HG03159 (cell line): ENCODE measurements at regions not wholly inside any gene's neighbourhood (a gene's known extent, or its start where the extent isn't known, plus 50 kb on each side); places are given as distances from the start of the nearest gene placed in this dataset.
"Not testable (repeated sequence)": the region's sequence is repeated elsewhere in the genome, so short reads cannot be mapped to it uniquely, and the experiment has no call there.

Source experiments
- ATAC-seq: cut with Tn5 transposase; IDR thresholded peaks from one replicate; pipeline ENCODE4 v1.9.1; 2021; ENCODE audit warnings: mild to moderate bottlenecking, moderate library complexity; ENCODE audit not compliant: unreplicated experiment

DNA sequence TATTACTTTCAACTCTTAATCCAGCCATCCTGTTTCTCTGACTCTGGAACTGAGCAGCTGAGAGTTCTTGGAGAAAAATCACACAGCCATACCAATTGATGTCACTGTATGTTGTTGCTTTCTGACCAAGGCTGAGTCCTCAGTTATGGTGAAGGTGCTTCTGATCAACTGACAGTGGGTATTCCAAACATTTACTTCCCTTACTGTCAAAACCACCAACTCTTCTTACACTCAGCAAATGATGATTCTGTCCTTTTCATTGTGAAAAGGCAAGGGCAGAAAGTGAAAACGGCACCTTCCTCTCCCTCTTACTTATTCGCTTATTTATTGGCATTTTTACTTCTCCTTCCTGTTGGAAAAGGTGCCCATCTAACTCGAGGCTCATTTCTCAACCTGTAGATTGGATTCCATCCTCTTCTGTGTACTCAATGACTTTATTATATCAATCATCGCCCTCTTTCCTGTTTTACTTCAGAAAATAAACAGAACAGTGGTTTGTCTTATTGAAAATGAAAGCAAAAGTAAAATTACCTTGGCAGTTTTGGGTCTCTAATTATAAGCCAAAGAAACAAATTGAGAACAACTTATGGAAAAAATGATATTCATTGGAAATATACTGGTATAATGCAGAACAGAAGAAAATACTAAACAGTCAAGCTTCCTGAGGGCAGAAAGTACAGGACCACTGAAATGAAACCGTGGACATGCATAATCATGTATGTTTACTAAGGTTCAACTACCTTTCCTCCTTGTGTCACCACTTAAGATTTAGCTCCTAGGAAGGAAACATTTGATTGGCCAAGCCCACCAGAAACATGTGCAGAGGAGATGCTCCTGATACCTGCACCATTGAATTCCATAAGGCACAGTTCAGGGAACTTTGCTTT is 104.5 kb upstream of the CHD1 start:
- peak; percentile 28 for ATAC-seq

DNA sequence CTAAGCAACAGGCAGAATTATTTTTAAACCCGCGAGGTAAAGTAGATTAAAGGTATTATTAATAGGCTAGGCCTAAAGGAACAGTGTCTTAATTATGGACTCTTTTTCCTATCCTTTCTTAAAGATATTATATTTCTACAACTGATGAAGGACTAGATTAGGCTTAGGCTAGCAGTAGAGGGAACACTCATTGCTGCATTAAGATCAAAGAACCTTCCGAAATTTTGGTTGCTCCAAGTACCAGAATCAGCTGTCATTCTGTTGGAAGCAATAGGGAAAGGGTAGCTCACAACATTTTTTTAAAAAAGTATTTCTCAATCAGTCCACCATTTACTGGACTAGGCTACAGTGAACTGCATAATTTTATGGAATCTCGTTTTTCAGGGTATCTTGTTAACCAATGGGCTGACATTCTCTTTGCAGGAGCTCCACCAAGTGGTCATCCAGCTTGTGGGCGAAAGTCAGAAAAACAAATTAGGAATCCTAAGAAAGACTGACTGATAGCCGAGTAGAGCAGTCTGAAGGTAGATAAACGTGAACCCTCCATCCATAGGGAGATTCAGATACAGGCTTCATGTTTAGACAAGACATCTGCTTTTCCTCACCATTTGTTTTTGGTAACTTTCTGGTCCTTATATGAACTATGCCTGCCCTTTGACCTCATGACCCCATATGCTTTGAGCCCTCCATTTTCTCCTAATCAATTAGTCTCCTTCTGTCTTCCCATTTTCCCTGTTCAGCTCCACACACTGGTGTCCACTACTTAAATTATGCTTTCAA is 103.6 kb upstream of the CHD1 start:
- ATAC-seq = peak; percentile 26

DNA sequence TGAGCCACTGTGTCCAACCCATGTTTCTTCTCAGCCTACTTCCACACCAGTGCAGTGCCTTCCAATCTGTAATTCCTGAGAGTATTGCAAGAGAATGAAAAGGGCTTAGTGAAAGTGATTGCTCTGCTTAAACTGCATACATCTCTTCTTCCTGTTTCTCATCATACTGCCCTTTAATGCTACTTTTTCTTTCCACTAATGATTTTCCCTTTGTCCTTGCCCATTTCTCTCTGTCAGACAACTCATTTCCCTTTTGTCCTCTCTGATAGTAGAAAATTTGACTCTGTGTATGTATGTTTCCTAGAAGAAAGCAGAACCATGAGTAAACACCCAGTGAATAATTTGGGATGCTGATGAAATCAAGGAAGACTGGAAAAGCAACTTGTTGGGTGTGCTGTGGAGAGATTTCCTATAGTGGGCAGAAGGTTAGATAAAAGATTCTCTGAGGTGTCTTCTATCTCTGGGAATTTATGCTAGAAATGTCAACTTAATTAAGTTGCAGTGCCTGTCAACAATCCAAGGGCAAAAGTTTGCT is 102.2 kb upstream of the CHD1 start:
- ATAC-seq = no peak

DNA sequence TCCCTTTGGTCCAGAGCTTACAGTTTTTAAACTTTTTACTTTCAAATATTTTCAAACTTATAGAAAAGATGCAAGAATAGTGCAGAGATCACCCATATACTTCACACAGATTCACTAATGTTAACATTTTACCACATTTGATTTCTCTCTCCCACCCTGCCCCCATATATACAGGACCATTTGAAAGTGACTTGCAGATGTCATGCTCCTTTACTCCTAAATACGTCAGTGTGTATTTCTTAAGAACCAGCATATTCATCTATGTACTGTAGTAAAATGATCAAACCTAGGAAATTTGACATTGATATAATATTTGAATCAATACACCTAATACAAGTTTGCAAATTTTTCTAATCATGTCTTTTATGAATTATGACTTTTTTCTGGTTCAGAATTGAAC is 100.4 kb upstream of the CHD1 start:
- no peak for ATAC-seq

DNA sequence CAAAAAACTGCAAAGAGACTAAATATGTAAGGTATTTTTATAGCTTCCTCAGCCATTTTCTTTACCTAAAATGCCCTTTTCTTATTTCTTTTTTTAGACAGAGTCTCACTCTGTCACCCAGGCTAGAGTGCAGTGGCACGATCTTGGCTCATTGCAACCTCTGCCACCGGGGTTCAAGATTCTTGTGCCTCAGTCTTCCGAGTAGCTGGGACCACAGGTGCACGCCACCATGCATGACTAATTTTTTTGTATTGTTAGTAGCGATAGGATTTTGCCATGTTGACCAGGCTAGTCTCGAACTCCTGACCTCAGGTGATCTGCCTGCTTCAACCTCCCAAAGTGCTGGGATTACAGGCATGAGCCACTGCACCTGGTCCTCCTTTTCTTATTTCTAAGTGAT is 99.4 kb upstream of the CHD1 start:
- not testable (repeated sequence) for ATAC-seq

DNA sequence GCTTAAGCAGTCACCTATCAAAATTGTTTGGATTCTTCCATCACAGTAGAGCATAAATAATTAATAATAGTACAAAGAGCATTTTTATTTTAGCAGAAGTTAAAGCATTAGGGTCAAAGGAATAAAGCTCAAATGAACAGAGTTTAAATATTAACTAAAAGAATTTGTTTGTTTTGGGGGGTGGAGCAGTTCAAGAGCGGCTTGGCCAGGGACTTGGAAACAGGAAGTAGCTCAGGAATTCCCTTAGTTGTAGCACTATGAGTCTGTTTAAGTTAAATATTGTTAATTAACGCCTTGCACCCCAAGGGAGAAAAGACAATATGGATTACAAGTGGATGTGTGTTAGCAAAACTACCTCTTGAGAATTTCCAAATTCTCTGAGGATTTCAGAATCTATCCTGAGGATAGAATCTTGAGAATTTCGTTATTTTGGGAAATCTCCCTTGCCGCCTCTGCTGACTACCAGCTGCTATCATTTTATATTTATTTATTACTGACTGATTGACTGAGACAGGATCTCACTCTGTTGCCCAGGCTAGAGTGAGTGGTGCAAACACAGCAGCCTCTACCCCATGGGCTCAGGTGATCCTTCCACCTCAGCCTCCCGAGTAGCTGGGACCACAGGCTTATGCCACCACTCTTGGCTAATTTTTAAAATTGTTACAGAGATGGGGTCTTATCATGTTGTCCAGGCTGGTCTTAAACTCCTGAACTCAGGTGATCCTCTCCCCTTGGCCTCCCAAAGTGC is 96.7 kb upstream of the CHD1 start:
- no peak for ATAC-seq

DNA sequence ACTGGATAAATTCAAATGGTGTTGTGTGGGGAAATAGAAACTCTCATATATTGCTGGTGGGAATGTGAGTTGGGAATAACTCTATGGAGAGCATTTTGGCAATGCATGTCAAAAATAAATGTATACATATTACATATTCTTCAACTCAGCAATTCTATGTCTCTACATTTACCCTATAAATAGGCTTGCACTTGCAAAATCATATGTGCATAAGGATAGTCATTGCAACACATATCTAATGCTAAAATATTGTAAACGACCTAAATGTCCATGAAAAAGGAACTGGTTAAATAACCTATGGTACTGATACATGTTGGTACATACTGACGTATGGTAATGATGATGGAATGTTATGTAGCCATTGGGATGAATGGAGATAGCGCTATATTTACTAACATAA is 94.5 kb upstream of the CHD1 start:
- no peak for ATAC-seq

DNA sequence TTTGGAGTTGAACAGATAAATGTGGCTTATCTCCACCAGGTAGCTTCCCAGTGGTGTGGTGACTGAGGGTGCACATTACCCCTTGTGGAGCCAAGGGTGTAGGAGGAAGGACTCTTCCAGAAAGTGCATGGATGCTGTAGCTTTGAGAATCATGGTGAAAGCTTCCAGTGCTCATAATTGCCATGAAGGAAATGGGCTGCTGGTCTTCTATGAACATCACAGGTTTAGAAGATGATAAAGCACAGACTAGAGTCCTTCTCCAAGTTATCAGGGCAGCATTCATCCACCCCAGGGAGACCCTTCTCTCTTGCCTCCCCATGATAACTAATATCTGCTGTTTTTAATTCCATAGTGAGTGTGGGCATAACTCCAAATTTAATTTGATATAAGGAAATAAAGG is 93.4 kb upstream of the CHD1 start:
- ATAC-seq = no peak

DNA sequence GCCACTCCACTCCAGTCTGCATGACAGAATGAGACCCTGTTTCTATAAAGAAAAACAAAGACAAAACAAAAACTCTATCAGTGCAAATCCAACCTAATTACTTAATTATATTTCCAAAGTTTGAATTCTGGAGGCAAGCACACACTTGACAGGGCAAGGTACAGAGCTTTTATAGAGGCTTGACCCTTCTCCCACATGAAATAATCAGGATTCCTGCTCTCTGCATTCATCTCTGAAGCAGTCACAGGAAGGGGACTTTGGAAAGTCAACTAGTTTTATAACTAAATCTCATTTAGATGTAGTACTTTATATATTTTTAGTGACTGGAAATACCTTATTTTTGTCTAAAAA is 91.9 kb upstream of the CHD1 start:
- ATAC-seq = no peak

DNA sequence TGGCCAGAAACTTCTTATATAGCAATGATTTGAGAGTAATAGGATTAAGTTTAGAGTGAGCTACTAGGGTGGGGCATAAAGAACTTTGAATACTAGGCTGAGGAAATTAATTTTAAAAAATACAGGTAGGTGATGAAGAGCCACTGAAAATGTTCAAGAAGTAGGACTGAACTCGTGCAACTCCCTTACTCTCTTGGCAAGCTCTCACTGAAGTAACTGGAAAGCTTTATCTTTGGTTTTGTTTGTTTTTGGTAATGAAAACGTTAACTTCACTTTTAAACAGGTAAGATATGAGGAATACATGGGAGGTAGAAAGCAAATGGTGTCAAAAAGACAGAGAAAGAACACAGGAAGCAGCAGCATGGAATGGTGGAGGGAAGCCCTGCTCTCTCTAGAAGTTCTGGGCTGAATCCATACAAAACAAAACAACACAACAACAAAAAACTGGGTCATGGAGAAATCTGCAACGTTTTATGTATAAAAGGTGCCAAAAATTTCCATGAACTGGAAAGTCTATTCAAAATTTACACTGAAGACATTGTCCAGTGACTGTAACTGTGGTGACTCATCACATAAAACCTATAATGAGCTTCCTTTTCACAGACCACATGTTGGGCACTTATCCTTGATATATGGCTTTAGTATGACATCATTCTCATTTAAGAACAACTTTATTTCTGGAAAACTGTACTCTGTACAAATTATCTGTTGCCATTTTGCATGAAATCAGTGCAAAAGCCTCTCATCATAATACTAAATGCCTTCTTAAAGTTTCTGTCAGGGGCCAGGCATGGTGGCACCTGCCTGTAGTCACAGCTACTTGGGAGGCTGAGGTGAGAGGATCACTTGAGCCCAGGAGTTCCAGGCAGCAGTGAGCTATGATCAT is 91.2 kb upstream of the CHD1 start:
- ATAC-seq = no peak

DNA sequence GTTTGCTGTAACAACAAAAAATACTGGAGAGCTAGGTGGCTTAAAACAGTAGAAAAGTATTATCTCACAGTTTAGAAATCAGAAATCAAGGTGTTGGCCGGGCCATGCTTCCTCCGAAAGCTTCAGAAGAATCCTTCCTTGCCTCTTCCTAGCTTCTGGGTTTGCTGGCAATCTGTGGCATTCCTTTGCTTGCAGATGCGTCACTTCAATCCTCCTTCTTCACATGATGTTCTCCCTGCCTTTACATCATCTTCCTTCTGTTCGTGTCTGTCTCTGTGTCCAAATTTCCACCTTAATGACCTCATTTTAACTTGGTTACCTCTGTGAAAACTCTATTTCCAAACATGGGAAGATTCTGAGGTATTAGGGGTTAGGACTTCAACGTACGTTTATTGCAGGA is 90.4 kb upstream of the CHD1 start:
- no peak for ATAC-seq

DNA sequence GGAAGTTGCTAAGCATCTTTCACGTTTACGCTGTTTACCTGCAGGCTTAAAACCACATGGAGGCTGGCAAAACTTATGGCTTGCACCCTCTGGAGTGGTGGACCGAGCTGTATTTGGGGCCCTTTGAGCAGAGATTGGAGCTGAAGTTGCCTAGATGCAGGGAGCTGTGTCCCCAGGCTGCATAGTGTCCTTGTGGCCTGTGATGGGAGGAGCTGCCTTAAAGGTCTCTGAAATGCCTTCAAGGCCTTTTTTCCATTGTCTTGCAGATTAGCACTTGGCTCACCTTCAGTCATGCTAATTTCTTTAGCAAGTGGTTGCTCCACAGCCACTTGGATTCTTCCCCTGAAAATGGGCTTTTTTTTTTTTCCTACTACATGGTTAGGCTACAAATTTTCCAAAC is 81.5 kb upstream of the CHD1 start:
- ATAC-seq = no peak

DNA sequence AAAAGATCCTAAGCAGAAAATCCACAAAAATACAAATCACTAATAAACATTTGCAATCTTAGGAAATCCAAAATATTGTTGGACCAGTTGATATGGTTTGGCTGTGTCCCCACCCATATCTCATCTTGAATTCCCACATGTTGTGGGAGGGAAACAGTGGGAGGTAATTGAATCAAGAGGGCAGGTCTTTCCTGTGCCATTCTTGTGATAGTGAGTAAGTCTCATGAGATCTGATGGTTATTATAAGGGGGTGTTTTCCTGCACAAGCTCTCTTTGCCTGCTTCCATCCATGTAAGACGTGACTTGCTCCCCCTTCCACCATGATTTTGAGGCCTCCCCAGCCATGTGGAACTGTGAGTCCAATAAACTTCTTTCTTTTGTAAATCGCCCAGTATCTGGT is 79.2 kb upstream of the CHD1 start:
- ATAC-seq = not testable (repeated sequence)

DNA sequence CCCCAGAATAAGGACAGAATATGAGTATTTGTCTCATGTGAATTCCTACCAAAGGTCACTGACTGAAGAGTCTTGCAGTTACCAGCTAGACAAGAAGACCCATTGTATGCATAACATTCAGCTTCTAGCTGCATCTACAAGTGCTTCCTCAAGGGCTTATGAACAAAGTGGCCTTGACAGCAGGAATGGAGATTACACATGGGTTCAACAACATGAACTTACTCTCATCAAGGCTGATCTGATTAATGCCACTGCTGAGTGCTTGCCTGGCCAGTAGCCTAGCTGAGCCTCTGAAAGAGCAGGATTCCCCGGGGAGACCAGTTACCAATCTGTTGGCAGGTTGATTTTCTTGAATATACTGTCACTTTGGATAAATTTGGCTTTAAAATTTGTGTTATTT is 76.7 kb upstream of the CHD1 start:
- ATAC-seq = peak; percentile 7

DNA sequence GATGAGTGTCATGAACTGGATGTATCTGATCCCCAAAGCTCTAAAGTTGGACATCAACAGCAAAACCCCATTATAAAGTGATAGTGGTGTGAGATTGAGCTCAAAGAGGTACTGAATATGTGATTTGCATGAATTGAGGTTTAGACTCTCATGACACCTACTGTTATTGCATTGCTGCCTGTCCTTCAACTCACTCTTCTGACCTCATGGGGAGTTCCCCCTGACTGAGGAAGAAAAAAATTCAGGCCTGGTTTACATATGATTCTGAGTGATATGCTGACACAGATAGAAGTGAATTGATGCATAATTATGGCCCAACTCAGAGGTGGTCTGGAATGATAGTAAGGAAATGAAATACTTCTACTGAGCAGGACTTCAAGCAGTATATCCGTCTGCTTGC is 76.2 kb upstream of the CHD1 start:
- ATAC-seq = peak; percentile 100

DNA sequence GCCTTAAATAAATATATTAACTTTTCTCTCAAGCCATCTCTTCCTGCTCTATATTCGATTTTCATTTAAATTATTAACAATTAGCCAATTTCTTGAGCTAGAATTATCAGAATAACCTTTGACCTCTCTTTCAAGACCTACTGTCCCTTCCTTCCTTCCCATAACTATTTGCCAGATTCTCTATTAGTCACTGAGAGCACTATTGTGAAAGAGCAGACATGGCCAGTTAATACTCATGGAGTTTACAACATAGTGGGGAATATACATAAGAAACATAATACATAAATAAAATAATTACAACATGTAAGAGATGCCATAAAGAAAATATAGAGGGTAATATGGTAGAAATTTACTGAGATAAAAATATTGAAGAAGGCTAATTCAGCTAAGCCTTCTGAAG is 72.1 kb upstream of the CHD1 start:
- no peak for ATAC-seq

DNA sequence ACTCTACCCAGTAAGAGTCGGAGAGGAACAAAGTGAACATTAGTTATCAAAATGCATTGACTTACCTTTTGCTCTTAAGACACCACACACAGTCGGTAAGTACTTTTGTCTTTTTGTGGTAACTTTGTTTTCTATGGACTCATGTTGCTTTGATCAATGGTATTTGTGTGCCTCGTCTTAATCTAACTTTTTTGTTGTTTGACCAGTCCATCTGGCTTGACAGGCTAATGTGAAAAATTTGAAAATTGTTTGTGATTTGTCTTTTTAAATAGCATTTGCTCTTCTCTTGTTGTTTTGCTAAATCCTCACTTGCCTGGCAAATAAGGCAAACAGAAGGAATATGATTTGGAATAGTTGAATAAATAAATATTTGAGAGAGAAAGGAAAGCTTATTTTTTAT is 71.4 kb upstream of the CHD1 start:
- no peak for ATAC-seq

DNA sequence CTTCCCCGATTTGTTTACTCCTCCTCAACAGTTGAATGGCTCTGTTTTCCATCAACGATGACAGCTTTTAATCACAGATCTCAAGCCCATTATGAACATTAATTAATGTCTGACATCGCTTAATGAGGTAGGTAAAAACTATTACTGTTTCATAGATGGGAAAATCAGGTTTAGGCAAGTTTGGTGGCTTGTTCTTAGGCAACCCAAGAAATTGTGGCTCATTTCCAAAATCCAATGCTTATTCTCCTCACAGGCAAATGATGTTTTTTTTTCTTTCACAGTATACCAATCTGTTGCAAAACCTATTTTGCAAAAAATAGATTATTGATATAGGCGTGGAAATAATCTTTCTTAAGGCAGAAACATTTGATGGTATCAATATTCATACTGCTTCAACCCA is 70.8 kb upstream of the CHD1 start:
- no peak for ATAC-seq

DNA sequence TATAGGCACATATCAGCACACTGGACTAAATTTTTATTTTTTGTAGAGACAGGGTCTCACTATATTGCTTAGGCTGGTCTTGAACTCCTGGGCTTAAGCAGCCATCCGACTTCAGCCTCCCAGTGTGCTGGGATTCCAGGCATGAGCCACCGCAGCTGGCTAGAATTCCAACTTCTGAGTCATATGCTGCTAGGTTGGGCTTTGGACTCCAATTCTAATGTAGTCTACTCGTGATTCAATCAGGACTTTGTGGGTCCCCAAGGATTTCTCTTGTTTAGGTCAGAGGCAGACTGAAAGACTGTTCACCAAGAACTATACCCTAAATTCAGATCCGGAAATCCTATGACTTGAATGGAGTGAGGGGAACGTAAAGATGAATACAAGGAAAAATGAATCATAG is 68.2 kb upstream of the CHD1 start:
- ATAC-seq = no peak

DNA sequence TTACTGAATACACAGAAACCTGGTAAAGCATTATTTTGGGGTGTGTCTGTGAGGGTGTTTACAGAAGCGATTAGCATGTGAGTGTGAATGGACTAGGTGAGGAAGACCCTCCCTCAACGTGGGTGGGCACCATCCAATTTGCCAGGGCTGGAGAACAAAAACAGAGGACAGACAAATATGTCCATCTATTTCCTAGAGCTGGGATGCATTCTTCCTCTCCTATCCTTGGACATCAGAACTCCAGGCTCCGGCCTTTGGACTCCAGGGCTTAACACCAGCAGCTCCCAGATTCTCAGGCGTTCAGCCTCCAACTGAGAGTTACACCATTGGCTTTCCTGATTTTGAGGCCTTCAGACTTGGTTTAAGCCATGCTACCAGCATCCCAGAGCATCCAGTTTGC is 65.8 kb upstream of the CHD1 start:
- ATAC-seq = no peak
